ENCODE measurements at regions not wholly inside any gene's neighbourhood (a gene's known extent, or its start where the extent isn't known, plus 50 kb on each side); places are given as distances from the start of the nearest gene placed in this dataset.

GRCh38 chr5:111834926-111835599 is 78.1 kb upstream of the NREP start:
- Histone ChIP-seq H3K9me2 (ENCODE audit: insufficient read depth, low read length) (no peaks in the 10 kb centered on the region), H3F3A (ENCODE audit: insufficient read depth, low read length, poor library complexity, severe bottlenecking) (no peaks in the 10 kb centered on the region), H2AFZ (ENCODE audit: low read depth, low read length) (no peak overlapping the region), H3K9ac (ENCODE audit: low read length) (no peak overlapping the region), H4K20me1 (ENCODE audit: insufficient read depth) (no peaks in the 10 kb centered on the region), H3K27me3 (ENCODE audit: insufficient read depth, low read depth, low read length) (no peaks in the 10 kb centered on the region), H3K79me2 (replicated peaks; ENCODE audit: insufficient read depth, low read length) (no peaks in the 10 kb centered on the region), H3K27ac (ENCODE audit: low read length) (no peak overlapping the region), H3K36me3 (ENCODE audit: insufficient read depth, low read length) (no peaks in the 10 kb centered on the region), H3K4me2 (ENCODE audit: low read length) (no peak overlapping the region), H3K9me3 (ENCODE audit: low read length) (no peaks in the 10 kb centered on the region), H3K4me3 (ENCODE audit: low read length) (no peak overlapping the region)
- TF ChIP-seq MXI1 (conservative IDR thresholded peaks at IDR 0.05; ENCODE audit: poor library complexity, severe bottlenecking): no peak
- no peak for TF ChIP-seq SMC3 (conservative IDR thresholded peaks at IDR 0.05; ENCODE audit: poor library complexity)
- TF ChIP-seq TAF1 (IDR thresholded peaks at IDR 0.05; ENCODE audit: low read depth): no peak
- TF ChIP-seq EZH2 (IDR thresholded peaks at IDR 0.05; ENCODE audit: borderline replicate concordance, insufficient read depth, low read length, poor library complexity, severe bottlenecking): no peak
- TF ChIP-seq EP300 (conservative IDR thresholded peaks at IDR 0.05; ENCODE audit: poor library complexity, severe bottlenecking): no peak
- no peak for TF ChIP-seq RAD21 (conservative IDR thresholded peaks at IDR 0.05)
- TF ChIP-seq REST (IDR thresholded peaks at IDR 0.05; ENCODE audit: borderline replicate concordance): no peak
- TF ChIP-seq POLR2AphosphoS5 (IDR thresholded peaks at IDR 0.05): no peak

- H3K9ac ChIP-seq (ENCODE audit: low read length): no peak overlapping the region
- H3K4me2 ChIP-seq (ENCODE audit: low read length): no peak overlapping the region
- H3K4me3 ChIP-seq (ENCODE audit: low read length): no peak overlapping the region
Measured at GRCh38 chr5:111830333-111830732, 73.3 kb upstream of the NREP start.

More at GRCh38 chr5:111830333-111830732, 73.3 kb upstream of the NREP start:
- Histone ChIP-seq H3K27ac (ENCODE audit: low read length) (no peak overlapping the region), H3K79me2 (replicated peaks; ENCODE audit: insufficient read depth, low read length) (no peaks in the 10 kb centered on the region), H4K20me1 (ENCODE audit: insufficient read depth) (no peaks in the 10 kb centered on the region), H2AFZ (ENCODE audit: low read depth, low read length) (no peak overlapping the region), H3K27me3 (ENCODE audit: insufficient read depth, low read depth, low read length) (no peaks in the 10 kb centered on the region), H3K9me3 (ENCODE audit: low read length) (no peaks in the 10 kb centered on the region), H3F3A (ENCODE audit: insufficient read depth, low read length, poor library complexity, severe bottlenecking) (no peaks in the 10 kb centered on the region), H3K9me2 (ENCODE audit: insufficient read depth, low read length) (no peaks in the 10 kb centered on the region), H3K36me3 (ENCODE audit: insufficient read depth, low read length) (no peaks in the 10 kb centered on the region)
- TF ChIP-seq POLR2AphosphoS5 (IDR thresholded peaks at IDR 0.05) (no peak), EP300 (conservative IDR thresholded peaks at IDR 0.05; ENCODE audit: poor library complexity, severe bottlenecking) (no peak), EZH2 (IDR thresholded peaks at IDR 0.05; ENCODE audit: borderline replicate concordance, insufficient read depth, low read length, poor library complexity, severe bottlenecking) (no peak), MXI1 (conservative IDR thresholded peaks at IDR 0.05; ENCODE audit: poor library complexity, severe bottlenecking) (no peak), TAF1 (IDR thresholded peaks at IDR 0.05; ENCODE audit: low read depth) (no peak), SMC3 (conservative IDR thresholded peaks at IDR 0.05; ENCODE audit: poor library complexity) (no peak), CTCF (IDR thresholded peaks at IDR 0.05; ENCODE audit: poor library complexity, severe bottlenecking) (no peak), RAD21 (conservative IDR thresholded peaks at IDR 0.05) (no peak), REST (IDR thresholded peaks at IDR 0.05; ENCODE audit: borderline replicate concordance) (no peak)

All from neural cell (in vitro differentiated cells).